OCI-LY7 (cell line): ENCODE measurements at regions not wholly inside any gene's neighbourhood (a gene's known extent, or its start where the extent isn't known, plus 50 kb on each side); places are given as distances from the start of the nearest gene placed in this dataset.

Source experiments
- BruUV-seq: library from RNA; stranded (reverse); fragments of 400-500 nt; replicated peaks from 2 replicates; lab custom pipeline; 2021; lab: Mats Ljungman, UMichigan
- CTCF ChIA-PET: fragments of 300-600 bp; sonication (Branson Sonifier 250); formaldehyde crosslinking; loops from one replicate; lab custom pipeline; 2022; ENCODE audit warnings: antibody characterized with exemption; ENCODE audit not compliant: unreplicated experiment; lab: Charles Lee
- POLR2A ChIA-PET: fragments of 300-600 bp; sonication (Branson Sonifier 250); formaldehyde crosslinking; loops from one replicate; lab custom pipeline; 2022; ENCODE audit warnings: antibody characterized with exemption; lab: Charles Lee
- DNase-seq: peaks from one replicate; pipeline ENCODE4 v3.0.0-alpha.2; 2015; ENCODE audit warnings: low spot score
- H2AFZ ChIP-seq: fragments of 200-600 bp; sonication (generic), shearing (Covaris generic); 2 replicates; pipeline ENCODE4 v1.6.1; 2014; ENCODE audit warnings: mild to moderate bottlenecking, antibody characterized with exemption, low read length, moderate library complexity
- H3K27ac ChIP-seq: fragments of 200-600 bp; sonication (generic); 2 replicates; pipeline ENCODE4 v1.5.1; 2014; ENCODE audit warnings: mixed run types, low read depth, mild to moderate bottlenecking, moderate library complexity, low read length, inconsistent platforms; ENCODE audit not compliant: poor library complexity, severe bottlenecking
- H3K36me3 ChIP-seq: fragments of 200-600 bp; sonication (generic); 2 replicates; pipeline ENCODE4 v1.6.1; 2014; ENCODE audit warnings: mild to moderate bottlenecking, antibody characterized with exemption, low read length, moderate library complexity, mixed read lengths; ENCODE audit not compliant: insufficient read depth
- H3K4me1 ChIP-seq: fragments of 200-600 bp; sonication (generic); 2 replicates; pipeline ENCODE4 v1.5.1; 2014; ENCODE audit warnings: mild to moderate bottlenecking, low read length; ENCODE audit not compliant: insufficient read depth, poor library complexity, severe bottlenecking
- H3K4me2 ChIP-seq: fragments of 200-600 bp; sonication (generic); 2 replicates; pipeline ENCODE4 v1.6.1; 2014; ENCODE audit warnings: mild to moderate bottlenecking, low read length
- H3K4me3 ChIP-seq: fragments of 200-600 bp; sonication (generic); 2 replicates; pipeline ENCODE4 v1.5.1; 2014; ENCODE audit warnings: mild to moderate bottlenecking, low read depth, low read length; ENCODE audit not compliant: poor library complexity, severe bottlenecking
- H3K79me2 ChIP-seq: fragments of 200-600 bp; sonication (generic); 2 replicates; pipeline ENCODE4 v1.6.1; 2016; ENCODE audit warnings: low read depth, mild to moderate bottlenecking, low read length, moderate library complexity, mixed read lengths; ENCODE audit not compliant: insufficient read depth
- H3K9me2 ChIP-seq: fragments of 200-600 bp; sonication (generic); 2 replicates; pipeline ENCODE4 v1.6.1; 2016; ENCODE audit warnings: mild to moderate bottlenecking, low read length, mixed read lengths; ENCODE audit not compliant: insufficient read depth
- H3K9me3 ChIP-seq: fragments of 200-600 bp; sonication (generic); 2 replicates; pipeline ENCODE4 v1.6.1; 2014; ENCODE audit warnings: mild to moderate bottlenecking, mixed run types, low read length, mixed read lengths
- H4K20me1 ChIP-seq: fragments of 200-600 bp; sonication (generic); 2 replicates; pipeline ENCODE4 v1.6.1; 2014; ENCODE audit warnings: mild to moderate bottlenecking, antibody characterized with exemption, low read length, moderate library complexity, mixed read lengths; ENCODE audit not compliant: insufficient read depth
- EZH2phosphoT487 ChIP-seq: fragments of 200-600 bp; sonication (generic); IDR thresholded peaks from 2 replicates; pipeline ENCODE4 v1.6.1; 2018; ENCODE audit warnings: low read depth, borderline replicate concordance, mild to moderate bottlenecking, mixed run types, antibody characterized with exemption, low read length, moderate library complexity, mixed read lengths
- intact Hi-C: fragments of 100-400 bp; cut with micrococcal nuclease; formaldehyde crosslinking; loops from one replicate; pipeline ENCODE4 v1.10.0; 2022; ENCODE audit not compliant: unreplicated experiment
- TF ChIP-seq, protein P1 (sequence below): fragments of 200-600 bp; sonication (generic); conservative IDR thresholded peaks from 2 replicates; pipeline ENCODE4 v1.5.1; 2014; ENCODE audit warnings: mild to moderate bottlenecking, antibody characterized with exemption, low read length, moderate library complexity, mixed read lengths

DNA sequence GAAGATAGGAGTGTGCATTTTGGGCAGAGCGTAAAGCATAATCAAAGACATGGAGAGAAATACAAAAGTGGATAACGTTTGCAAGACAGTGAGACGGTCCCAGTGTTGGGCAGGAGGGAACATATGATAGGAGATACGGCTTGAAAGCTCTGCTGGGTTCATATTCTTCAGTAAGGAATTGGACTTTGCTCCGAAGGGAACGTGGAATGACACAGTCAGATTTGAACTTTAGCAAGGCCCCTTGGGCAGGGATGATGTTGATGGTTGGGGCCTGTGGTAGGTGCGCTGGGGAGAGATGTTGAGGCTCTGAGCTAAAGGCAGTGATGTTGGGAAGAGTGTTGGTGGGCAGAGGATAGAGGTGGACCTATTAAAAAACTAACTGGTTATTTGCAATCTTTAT lies 143.5 kb upstream of the TBX3 start:
- no peak for DNase-seq
- ChIA-PET CTCF (no interaction called here), POLR2A (interaction anchor here (0.6 kb wide), 1 partner anchor 98 kb away, joined by 3 read pairs; no protein-coding TSS in a partner anchor)
- no peaks in the 10 kb centered on the region for H3K79me2 ChIP-seq
- H3K4me2 ChIP-seq = no peak overlapping the region
- no peaks in the 10 kb centered on the region for H3K36me3 ChIP-seq
- no peak for TF ChIP-seq EZH2phosphoT487
- H3K27ac ChIP-seq = no peak overlapping the region
- intact Hi-C loops = no loop called here
- no peaks in the 10 kb centered on the region for H3K9me2 ChIP-seq
- H2AFZ ChIP-seq = no peak overlapping the region
- H3K4me3 ChIP-seq = no peak overlapping the region
- H3K9me3 ChIP-seq = no peaks in the 10 kb centered on the region
- BruUV-seq = no TSS peak
- H4K20me1 ChIP-seq = no peaks in the 10 kb centered on the region
- H3K4me1 ChIP-seq = no peaks in the 10 kb centered on the region

DNA sequence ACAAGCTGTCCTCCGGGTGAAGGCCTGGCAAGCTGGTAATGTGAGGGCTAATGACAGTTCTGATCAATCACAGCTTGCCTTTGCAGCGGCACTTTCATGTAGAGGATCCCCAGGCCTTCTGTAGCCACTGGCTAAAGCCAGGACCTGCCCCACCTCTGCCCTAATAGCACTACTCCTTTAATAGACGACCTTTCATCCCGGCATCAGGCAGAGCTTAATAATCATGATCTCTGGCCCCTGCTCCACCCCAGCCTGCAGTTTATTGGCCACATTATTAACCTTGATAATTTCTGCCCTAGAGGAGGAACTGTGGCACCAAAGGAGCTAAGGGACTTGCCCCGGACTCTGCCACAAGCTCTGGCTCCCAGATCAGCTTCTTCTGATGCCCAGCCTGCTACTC lies 142.3 kb upstream of the TBX3 start:
- no peak overlapping the region for H2AFZ ChIP-seq
- H3K79me2 ChIP-seq = no peaks in the 10 kb centered on the region
- intact Hi-C loops = no loop called here
- no peaks in the 10 kb centered on the region for H3K9me3 ChIP-seq
- no peak overlapping the region for H3K4me2 ChIP-seq
- TF ChIP-seq EZH2phosphoT487 = no peak
- TF ChIP-seq, protein P1, sequence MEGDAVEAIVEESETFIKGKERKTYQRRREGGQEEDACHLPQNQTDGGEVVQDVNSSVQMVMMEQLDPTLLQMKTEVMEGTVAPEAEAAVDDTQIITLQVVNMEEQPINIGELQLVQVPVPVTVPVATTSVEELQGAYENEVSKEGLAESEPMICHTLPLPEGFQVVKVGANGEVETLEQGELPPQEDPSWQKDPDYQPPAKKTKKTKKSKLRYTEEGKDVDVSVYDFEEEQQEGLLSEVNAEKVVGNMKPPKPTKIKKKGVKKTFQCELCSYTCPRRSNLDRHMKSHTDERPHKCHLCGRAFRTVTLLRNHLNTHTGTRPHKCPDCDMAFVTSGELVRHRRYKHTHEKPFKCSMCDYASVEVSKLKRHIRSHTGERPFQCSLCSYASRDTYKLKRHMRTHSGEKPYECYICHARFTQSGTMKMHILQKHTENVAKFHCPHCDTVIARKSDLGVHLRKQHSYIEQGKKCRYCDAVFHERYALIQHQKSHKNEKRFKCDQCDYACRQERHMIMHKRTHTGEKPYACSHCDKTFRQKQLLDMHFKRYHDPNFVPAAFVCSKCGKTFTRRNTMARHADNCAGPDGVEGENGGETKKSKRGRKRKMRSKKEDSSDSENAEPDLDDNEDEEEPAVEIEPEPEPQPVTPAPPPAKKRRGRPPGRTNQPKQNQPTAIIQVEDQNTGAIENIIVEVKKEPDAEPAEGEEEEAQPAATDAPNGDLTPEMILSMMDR = no peak
- H3K36me3 ChIP-seq = no peaks in the 10 kb centered on the region
- H3K27ac ChIP-seq = no peak overlapping the region
- BruUV-seq = no TSS peak
- no peaks in the 10 kb centered on the region for H3K4me1 ChIP-seq
- no peaks in the 10 kb centered on the region for H4K20me1 ChIP-seq
- no peak overlapping the region for H3K4me3 ChIP-seq
- ChIA-PET POLR2A (no interaction called here), CTCF (no interaction called here)
- DNase-seq = no peak
- H3K9me2 ChIP-seq = no peaks in the 10 kb centered on the region

DNA sequence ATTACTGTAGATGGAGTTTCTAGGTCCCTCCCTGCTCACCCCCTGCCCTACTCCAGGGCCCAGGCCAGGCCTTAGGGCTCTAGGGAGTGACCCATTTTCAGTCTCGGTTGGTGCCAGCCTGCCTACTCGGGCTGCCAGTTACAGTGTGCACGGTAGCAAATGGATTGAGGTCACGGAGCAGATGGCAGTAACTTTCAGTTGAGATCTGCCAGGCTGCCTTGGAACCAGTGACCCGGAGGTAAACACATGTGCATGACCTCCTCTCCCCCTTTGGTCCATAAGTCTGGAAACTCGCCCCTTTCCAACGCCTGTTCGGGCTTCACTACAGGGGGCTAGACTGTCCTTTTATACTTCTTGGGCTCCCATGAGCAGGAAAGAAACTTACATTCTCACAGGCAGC lies 139.7 kb upstream of the TBX3 start:
- Histone ChIP-seq H3K4me1 (no peaks in the 10 kb centered on the region), H2AFZ (no peak overlapping the region), H3K4me2 (no peak overlapping the region), H3K27ac (no peak overlapping the region), H3K9me3 (no peaks in the 10 kb centered on the region), H3K79me2 (no peaks in the 10 kb centered on the region), H3K4me3 (no peak overlapping the region), H3K36me3 (no peaks in the 10 kb centered on the region), H4K20me1 (no peaks in the 10 kb centered on the region), H3K9me2 (no peaks in the 10 kb centered on the region)
- BruUV-seq = no TSS peak
- ChIA-PET CTCF (no interaction called here), POLR2A (no interaction called here)
- no peak for TF ChIP-seq EZH2phosphoT487
- TF ChIP-seq, protein P1 = no peak
- intact Hi-C loops = no loop called here
- no peak for DNase-seq
